ENCODE measurements at regions not wholly inside any gene's neighbourhood (a gene's known extent, or its start where the extent isn't known, plus 50 kb on each side); places are given as distances from the start of the nearest gene placed in this dataset.

GRCh38 chr20:57877995-57878394 lies 168.2 kb upstream of the PMEPA1 start:
- TF ChIP-seq POLR2AphosphoS5 (IDR thresholded peaks at IDR 0.05; ENCODE audit: low read depth, low read length) = no peak
- TF ChIP-seq POLR2A (IDR thresholded peaks at IDR 0.05; ENCODE audit: low read depth, low read length) = no peak
- TF ChIP-seq SPI1 (IDR thresholded peaks at IDR 0.05; ENCODE audit: low read depth, low read length) = no peak
- TF ChIP-seq TAF1 (IDR thresholded peaks at IDR 0.05; ENCODE audit: low read depth, low read length) = no peak

All from GM12891 (cell line).